ENCODE measurements at regions not wholly inside any gene's neighbourhood (a gene's known extent, or its start where the extent isn't known, plus 50 kb on each side); places are given as distances from the start of the nearest gene placed in this dataset.

DNA sequence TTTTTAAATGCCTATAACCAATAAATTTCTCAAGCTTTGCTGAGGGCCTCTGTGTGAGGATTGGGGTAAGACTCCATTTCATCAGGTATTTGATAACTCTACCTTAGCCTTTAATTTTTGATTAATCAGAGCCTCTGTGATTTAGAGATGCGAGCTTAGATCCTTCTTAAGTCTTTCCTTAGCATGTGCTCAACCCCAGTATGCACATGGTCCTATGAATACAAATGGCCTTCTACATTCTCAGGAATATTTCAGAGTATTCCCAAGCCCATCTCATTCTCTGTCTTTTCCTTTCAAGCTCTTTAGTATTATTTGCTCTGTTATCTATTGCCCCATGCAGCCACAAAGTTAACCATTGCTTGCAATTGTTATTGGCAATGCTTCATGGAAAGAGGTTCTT is 1407.7 kb downstream of the LRFN5 start:
- no peak for DNase-seq (ENCODE audit: low read depth)
- TF ChIP-seq, protein P1, sequence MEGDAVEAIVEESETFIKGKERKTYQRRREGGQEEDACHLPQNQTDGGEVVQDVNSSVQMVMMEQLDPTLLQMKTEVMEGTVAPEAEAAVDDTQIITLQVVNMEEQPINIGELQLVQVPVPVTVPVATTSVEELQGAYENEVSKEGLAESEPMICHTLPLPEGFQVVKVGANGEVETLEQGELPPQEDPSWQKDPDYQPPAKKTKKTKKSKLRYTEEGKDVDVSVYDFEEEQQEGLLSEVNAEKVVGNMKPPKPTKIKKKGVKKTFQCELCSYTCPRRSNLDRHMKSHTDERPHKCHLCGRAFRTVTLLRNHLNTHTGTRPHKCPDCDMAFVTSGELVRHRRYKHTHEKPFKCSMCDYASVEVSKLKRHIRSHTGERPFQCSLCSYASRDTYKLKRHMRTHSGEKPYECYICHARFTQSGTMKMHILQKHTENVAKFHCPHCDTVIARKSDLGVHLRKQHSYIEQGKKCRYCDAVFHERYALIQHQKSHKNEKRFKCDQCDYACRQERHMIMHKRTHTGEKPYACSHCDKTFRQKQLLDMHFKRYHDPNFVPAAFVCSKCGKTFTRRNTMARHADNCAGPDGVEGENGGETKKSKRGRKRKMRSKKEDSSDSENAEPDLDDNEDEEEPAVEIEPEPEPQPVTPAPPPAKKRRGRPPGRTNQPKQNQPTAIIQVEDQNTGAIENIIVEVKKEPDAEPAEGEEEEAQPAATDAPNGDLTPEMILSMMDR (IDR thresholded peaks at IDR 0.05; ENCODE audit: insufficient read depth, low read length, severe bottlenecking) = no peak
- FAIRE-seq = no peak
- no peak overlapping the region for H3K4me3 ChIP-seq (ENCODE audit: low read depth, low read length)
- no peaks in the 10 kb centered on the region for H3K36me3 ChIP-seq (ENCODE audit: control insufficient read depth, insufficient read depth, low read length)
- H3K27me3 ChIP-seq (ENCODE audit: control insufficient read depth, insufficient read depth, low read length) = no peaks in the 10 kb centered on the region

DNA sequence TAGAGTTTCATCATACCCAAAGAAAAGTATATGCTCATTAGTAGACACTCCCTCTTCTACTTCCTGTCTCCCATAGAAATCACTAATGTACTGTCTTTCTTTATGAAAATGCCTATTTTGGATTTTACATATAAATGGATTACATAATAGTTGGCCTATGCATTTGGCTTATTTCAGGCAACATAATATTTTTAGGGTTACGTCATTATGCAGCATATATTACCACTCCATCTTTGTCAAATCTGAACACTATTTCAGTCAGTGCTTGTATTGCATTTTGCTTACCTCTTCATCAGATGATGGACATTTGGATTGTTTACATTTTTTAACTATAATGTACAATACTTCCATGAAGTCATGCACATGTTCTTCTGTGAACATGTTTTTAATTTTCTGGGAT is 1406.1 kb downstream of the LRFN5 start:
- DNase-seq (ENCODE audit: low read depth) = no peak
- Histone ChIP-seq H3K36me3 (ENCODE audit: control insufficient read depth, insufficient read depth, low read length) (no peaks in the 10 kb centered on the region), H3K27me3 (ENCODE audit: control insufficient read depth, insufficient read depth, low read length) (no peaks in the 10 kb centered on the region), H3K4me3 (ENCODE audit: low read depth, low read length) (no peak overlapping the region)
- TF ChIP-seq, protein P1 (IDR thresholded peaks at IDR 0.05; ENCODE audit: insufficient read depth, low read length, severe bottlenecking) = no peak
- no peak for FAIRE-seq

GRCh38 chr14:43005807-43006206 is 1399.1 kb downstream of the LRFN5 start:
- DNase-seq (ENCODE audit: low read depth) (peak; percentile 1), FAIRE-seq (no peak)
- H3K36me3 ChIP-seq (ENCODE audit: control insufficient read depth, insufficient read depth, low read length) = no peaks in the 10 kb centered on the region
- H3K27me3 ChIP-seq (ENCODE audit: control insufficient read depth, insufficient read depth, low read length) = no peaks in the 10 kb centered on the region
- no peak overlapping the region for H3K4me3 ChIP-seq (ENCODE audit: low read depth, low read length)
- TF ChIP-seq, protein P1 (IDR thresholded peaks at IDR 0.05; ENCODE audit: insufficient read depth, low read length, severe bottlenecking) = no peak

- TF ChIP-seq, protein P1 (IDR thresholded peaks at IDR 0.05; ENCODE audit: insufficient read depth, low read length, severe bottlenecking) = no peak
- DNase-seq (ENCODE audit: low read depth) (no peak), FAIRE-seq (no peak)
- H3K36me3 ChIP-seq (ENCODE audit: control insufficient read depth, insufficient read depth, low read length) = no peaks in the 10 kb centered on the region
- no peak overlapping the region for H3K4me3 ChIP-seq (ENCODE audit: low read depth, low read length)
- no peaks in the 10 kb centered on the region for H3K27me3 ChIP-seq (ENCODE audit: control insufficient read depth, insufficient read depth, low read length)
Measured at GRCh38 chr14:43003845-43004244, 1397.2 kb downstream of the LRFN5 start.

- FAIRE-seq (no peak), DNase-seq (ENCODE audit: low read depth) (no peak)
- no peaks in the 10 kb centered on the region for H3K27me3 ChIP-seq (ENCODE audit: control insufficient read depth, insufficient read depth, low read length)
- TF ChIP-seq, protein P1 (IDR thresholded peaks at IDR 0.05; ENCODE audit: insufficient read depth, low read length, severe bottlenecking) = no peak
- H3K36me3 ChIP-seq (ENCODE audit: control insufficient read depth, insufficient read depth, low read length) = no peaks in the 10 kb centered on the region
- H3K4me3 ChIP-seq (ENCODE audit: low read depth, low read length) = no peak overlapping the region
Measured at GRCh38 chr14:43001731-43002130, 1395.1 kb downstream of the LRFN5 start.

- Histone ChIP-seq H3K27me3 (ENCODE audit: control insufficient read depth, insufficient read depth, low read length) (no peaks in the 10 kb centered on the region), H3K36me3 (ENCODE audit: control insufficient read depth, insufficient read depth, low read length) (no peaks in the 10 kb centered on the region), H3K4me3 (ENCODE audit: low read depth, low read length) (no peak overlapping the region)
- DNase-seq (ENCODE audit: low read depth) (peak; percentile 21), FAIRE-seq (no peak)
- TF ChIP-seq, protein P1 (IDR thresholded peaks at IDR 0.05; ENCODE audit: insufficient read depth, low read length, severe bottlenecking) = no peak
Measured at GRCh38 chr14:42994051-42994736, 1387.5 kb downstream of the LRFN5 start.
